ENCODE measurements at regions not wholly inside any gene's neighbourhood (a gene's known extent, or its start where the extent isn't known, plus 50 kb on each side); places are given as distances from the start of the nearest gene placed in this dataset.

DNA sequence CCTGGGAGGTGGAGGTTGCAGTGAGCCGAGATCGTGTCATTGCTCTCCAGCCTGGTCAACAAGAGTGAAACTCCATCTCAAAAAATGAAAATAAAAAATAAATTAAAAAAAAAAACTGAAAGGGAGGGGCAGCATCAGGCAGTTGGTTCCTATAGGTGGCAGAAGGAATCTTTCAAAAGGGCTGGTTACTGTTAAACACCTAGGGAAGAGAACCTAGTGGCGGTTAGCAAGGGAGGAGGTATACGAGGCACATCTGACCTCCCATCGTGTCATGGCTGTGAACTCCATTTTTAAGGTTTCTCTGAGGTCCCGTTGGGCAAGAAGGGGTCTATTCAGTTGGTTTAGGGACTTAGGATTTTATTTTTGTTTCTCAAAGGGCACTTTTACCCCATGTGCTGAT, 150.1 kb downstream of the SLC7A11 start:
- TF ChIP-seq, protein P1, sequence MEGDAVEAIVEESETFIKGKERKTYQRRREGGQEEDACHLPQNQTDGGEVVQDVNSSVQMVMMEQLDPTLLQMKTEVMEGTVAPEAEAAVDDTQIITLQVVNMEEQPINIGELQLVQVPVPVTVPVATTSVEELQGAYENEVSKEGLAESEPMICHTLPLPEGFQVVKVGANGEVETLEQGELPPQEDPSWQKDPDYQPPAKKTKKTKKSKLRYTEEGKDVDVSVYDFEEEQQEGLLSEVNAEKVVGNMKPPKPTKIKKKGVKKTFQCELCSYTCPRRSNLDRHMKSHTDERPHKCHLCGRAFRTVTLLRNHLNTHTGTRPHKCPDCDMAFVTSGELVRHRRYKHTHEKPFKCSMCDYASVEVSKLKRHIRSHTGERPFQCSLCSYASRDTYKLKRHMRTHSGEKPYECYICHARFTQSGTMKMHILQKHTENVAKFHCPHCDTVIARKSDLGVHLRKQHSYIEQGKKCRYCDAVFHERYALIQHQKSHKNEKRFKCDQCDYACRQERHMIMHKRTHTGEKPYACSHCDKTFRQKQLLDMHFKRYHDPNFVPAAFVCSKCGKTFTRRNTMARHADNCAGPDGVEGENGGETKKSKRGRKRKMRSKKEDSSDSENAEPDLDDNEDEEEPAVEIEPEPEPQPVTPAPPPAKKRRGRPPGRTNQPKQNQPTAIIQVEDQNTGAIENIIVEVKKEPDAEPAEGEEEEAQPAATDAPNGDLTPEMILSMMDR (IDR thresholded peaks at IDR 0.05; ENCODE audit: control extremely low read depth, extremely low read depth, low read depth, missing control alignments), result no peak
- no peak for DNase-seq (ENCODE audit: extremely low spot score)
- ChIA-PET CTCF (interaction anchor here (0.9 to 5.8 kb wide), 5 partner anchors 8 to 92 kb away, joined by 3 to 38 read pairs (median 17); no protein-coding TSS in a partner anchor), POLR2A (no interaction called here)

DNA sequence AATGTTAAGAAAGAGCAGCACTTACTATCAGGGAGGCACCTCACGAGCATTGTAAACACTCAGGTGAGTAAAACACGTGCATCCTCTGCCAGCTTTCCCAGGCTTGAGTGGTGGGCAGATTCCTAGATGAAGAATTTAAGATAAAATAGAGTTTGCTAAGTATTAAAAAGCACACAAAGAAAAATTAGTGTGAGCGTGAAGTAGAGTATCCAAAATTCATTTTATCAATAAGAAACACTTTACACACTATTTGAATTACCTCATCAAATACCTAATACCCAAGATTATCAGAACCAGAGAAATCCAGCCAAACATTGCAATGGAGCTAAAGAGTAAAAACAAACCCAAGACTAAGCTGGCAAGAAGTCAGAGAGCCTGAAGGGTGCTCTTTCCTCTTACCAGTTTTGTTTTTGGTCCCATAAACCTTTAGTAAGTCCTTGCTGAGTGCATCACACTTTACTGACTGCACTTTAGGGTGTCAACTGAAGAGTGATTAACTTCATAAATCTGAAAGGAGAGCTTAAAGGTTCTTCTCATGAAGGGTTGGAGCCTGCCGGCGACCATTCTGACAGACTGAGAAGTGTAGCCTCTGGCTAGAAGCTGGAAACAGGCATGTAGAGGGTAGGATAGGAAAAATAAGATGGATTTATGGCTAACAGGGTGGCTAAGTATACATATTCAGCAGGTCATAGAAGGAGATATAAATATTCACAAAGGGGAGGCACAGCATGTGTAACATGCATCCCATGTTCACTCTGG, 151.1 kb downstream of the SLC7A11 start:
- TF ChIP-seq, protein P1 (IDR thresholded peaks at IDR 0.05; ENCODE audit: control extremely low read depth, extremely low read depth, low read depth, missing control alignments), result no peak
- CTCF ChIA-PET, result interaction anchor here (0.8 to 5.8 kb wide), 38 partner anchors 9 to 1025 kb away, joined by 3 to 38 read pairs (median 5); no protein-coding TSS in a partner anchor
- POLR2A ChIA-PET, result no interaction called here
- DNase-seq (ENCODE audit: extremely low spot score), result no peak

DNA sequence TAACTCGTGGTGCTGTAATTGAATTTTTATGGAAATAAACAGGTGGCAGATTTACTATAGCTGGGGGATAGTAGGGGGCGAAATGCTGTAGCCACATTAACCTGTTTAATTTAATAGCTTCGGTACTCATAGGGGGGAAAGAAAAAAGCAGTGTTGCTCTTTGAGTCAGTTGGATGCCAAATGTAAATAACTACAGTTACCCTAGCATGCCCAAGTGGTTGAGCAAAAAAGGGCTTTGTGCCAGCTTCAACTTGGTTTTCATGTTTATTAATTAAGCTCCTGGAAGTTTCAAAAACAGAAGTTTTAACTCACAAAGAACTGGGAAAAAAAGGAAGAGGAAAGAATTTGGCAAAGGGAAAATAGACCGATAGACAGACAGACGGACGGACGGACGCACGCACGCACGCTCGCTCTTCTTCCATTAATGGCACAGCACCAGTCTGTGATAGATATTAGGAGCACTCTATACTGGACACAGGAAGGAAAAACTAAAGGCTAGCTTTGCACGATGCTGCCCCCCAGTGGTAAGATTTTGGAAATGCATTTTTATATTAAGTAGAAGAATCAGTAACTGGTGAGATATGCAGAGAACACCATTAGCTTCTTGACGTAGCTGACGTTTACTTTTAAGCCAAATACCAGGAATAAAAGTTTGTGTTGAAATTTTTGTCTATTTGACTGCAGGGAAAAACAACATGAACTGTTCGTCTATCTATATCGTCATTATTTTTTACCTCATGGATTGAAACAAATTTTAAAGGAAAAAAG, 151.8 kb downstream of the SLC7A11 start:
- TF ChIP-seq, protein P1 (IDR thresholded peaks at IDR 0.05; ENCODE audit: control extremely low read depth, extremely low read depth, low read depth, missing control alignments), result peak; percentile 77
- ChIA-PET CTCF (interaction anchor here (0.7 to 5.8 kb wide), 39 partner anchors 10 to 1024 kb away, joined by 3 to 38 read pairs (median 5); no protein-coding TSS in a partner anchor), POLR2A (no interaction called here)
- DNase-seq (ENCODE audit: extremely low spot score), result peak; percentile 75

DNA sequence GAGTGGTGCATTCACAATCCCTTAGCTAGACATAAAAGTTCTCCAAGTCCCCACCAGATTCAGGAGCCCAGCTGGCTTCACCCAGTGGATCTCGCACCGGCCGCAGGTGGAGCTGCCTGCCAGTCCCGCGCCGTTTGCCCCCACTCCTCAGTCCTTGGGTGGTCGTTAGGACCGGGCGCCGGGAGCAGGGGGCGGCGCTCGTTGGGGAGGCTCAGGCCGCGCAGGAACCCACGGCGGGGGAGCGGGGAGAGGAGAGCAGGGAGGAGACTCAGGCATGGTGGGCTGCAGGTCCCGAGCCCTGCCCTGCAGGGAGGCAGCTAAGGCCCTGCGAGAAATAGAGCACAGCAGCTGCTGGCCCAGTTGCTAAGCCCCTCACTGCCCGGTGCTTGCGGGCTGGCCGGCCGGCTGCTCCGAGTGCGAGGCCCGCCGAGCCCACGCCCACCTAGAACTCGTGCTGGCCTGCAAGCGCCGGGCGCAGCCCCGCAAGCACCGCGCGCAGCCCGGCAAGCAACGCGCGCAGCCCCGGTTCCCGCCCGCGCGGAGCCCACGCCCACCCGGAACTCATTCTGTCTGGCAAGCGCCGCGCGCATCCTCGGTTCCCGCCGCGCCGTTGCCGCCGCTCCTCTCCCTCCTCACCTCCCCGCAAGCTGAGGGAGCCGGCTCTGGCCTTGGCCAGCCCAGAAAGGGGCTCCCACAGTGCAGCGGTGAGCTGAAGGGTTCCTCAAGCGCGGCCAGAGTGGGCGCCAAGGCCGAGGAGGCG, 153.5 kb downstream of the SLC7A11 start:
- CTCF ChIA-PET, result interaction anchor here (1.3 to 5.8 kb wide), 6 partner anchors 9 to 592 kb away, joined by 3 to 38 read pairs (median 8); no protein-coding TSS in a partner anchor

DNA sequence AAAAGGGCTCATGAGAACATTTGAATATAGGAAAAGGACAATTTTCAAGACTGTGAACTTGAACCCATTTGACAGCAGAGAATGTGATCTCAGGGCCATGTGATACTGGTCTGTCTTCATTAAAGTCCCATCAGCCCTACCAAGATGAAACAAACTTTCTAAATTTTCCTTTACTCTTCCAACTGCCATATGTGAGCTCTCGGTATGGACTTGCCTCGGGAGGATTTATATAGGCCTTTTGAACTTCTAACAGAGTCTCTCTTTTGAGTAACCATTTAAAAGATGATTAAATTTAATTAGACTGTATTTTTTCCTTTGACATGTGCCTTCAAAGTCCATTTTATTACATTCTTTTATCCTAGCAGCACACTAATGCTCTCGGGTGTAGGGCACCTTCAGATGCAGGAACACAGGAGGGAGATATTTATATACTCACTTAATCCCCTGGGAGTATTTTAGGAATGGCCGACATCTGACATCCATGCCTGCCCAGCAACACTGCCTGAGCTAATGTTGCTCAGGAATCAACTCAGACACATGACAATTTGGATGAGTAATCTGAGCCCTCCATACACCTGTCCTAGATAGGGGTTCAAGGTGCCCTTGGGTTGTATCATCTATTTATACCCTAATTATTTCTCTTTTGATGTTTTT, 155.0 kb downstream of the SLC7A11 start:
- TF ChIP-seq, protein P1 (IDR thresholded peaks at IDR 0.05; ENCODE audit: control extremely low read depth, extremely low read depth, low read depth, missing control alignments), result no peak
- no peak for DNase-seq (ENCODE audit: extremely low spot score)
- ChIA-PET POLR2A (no interaction called here), CTCF (interaction anchor here (1.3 to 5.8 kb wide), 4 partner anchors 10 to 593 kb away, joined by 3 to 38 read pairs (median 4); no protein-coding TSS in a partner anchor)

More for the DNA sequence above, 153.5 kb downstream of the SLC7A11 start:
- DNase-seq (ENCODE audit: extremely low spot score), result no peak
- POLR2A ChIA-PET, result no interaction called here
- TF ChIP-seq, protein P1 (IDR thresholded peaks at IDR 0.05; ENCODE audit: control extremely low read depth, extremely low read depth, low read depth, missing control alignments), result no peak
